ENCODE measurements at regions not wholly inside any gene's neighbourhood (a gene's known extent, or its start where the extent isn't known, plus 50 kb on each side); places are given as distances from the start of the nearest gene placed in this dataset.

GRCh38 chr2:58852905-58853304, 611.8 kb upstream of the FANCL start:
- TF ChIP-seq CTCF (conservative IDR thresholded peaks at IDR 0.05) = no peak
- BruUV-seq (replicated peaks) = no TSS peak
- no peak overlapping the region for H2AFZ ChIP-seq
- CTCF ChIA-PET = no interaction called here
- no peak for DNase-seq
- no peak overlapping the region for H3K4me3 ChIP-seq
- H3K4me1 ChIP-seq (replicated peaks; ENCODE audit: insufficient read depth) = no peaks in the 10 kb centered on the region
- H3K9me3 ChIP-seq (ENCODE audit: insufficient read depth, low read depth) = no peaks in the 10 kb centered on the region
- no peaks in the 10 kb centered on the region for H3K9me2 ChIP-seq (ENCODE audit: insufficient read depth)
- POLR2A ChIA-PET (ENCODE audit: unreplicated experiment) = no interaction called here
- no peaks in the 10 kb centered on the region for H4K20me1 ChIP-seq (ENCODE audit: insufficient read depth)
- no peaks in the 10 kb centered on the region for H3K36me3 ChIP-seq (ENCODE audit: low read depth)
- peaks cover 12% of the 10 kb centered on the region; the same call in 1 of the 2 replicates for H3K27me3 ChIP-seq (ENCODE audit: insufficient read depth, low read depth)
- no peak overlapping the region for H3K27ac ChIP-seq
- H3K4me2 ChIP-seq = no peak overlapping the region
- intact Hi-C loops (cut with micrococcal nuclease; ENCODE audit: unreplicated experiment) = no loop called here
- no peaks in the 10 kb centered on the region for H3K79me2 ChIP-seq (ENCODE audit: low read depth)
- H3F3A ChIP-seq (ENCODE audit: insufficient read depth, low read depth) = no peaks in the 10 kb centered on the region

GRCh38 chr2:58852243-58852642, 611.1 kb upstream of the FANCL start:
- no peaks in the 10 kb centered on the region for H4K20me1 ChIP-seq (ENCODE audit: insufficient read depth)
- H3K36me3 ChIP-seq (ENCODE audit: low read depth) = no peaks in the 10 kb centered on the region
- no peak for TF ChIP-seq CTCF (conservative IDR thresholded peaks at IDR 0.05)
- H3K27ac ChIP-seq = no peak overlapping the region
- H3K4me2 ChIP-seq = no peak overlapping the region
- POLR2A ChIA-PET (ENCODE audit: unreplicated experiment) = no interaction called here
- CTCF ChIA-PET = no interaction called here
- H3K9me2 ChIP-seq (ENCODE audit: insufficient read depth) = no peaks in the 10 kb centered on the region
- no peak for DNase-seq
- intact Hi-C loops (cut with micrococcal nuclease; ENCODE audit: unreplicated experiment) = no loop called here
- peaks cover 12% of the 10 kb centered on the region; the same call in 1 of the 2 replicates for H3K27me3 ChIP-seq (ENCODE audit: insufficient read depth, low read depth)
- no peaks in the 10 kb centered on the region for H3F3A ChIP-seq (ENCODE audit: insufficient read depth, low read depth)
- no peak overlapping the region for H2AFZ ChIP-seq
- H3K9me3 ChIP-seq (ENCODE audit: insufficient read depth, low read depth) = no peaks in the 10 kb centered on the region
- H3K4me1 ChIP-seq (replicated peaks; ENCODE audit: insufficient read depth) = no peaks in the 10 kb centered on the region
- no peaks in the 10 kb centered on the region for H3K79me2 ChIP-seq (ENCODE audit: low read depth)
- BruUV-seq (replicated peaks) = no TSS peak
- H3K4me3 ChIP-seq = no peak overlapping the region

- H3K9me2 ChIP-seq (ENCODE audit: insufficient read depth) = no peaks in the 10 kb centered on the region
- no peak for TF ChIP-seq CTCF (conservative IDR thresholded peaks at IDR 0.05)
- no peak for TF ChIP-seq EZH2 (IDR thresholded peaks at IDR 0.05; ENCODE audit: low read depth)
- no peaks in the 10 kb centered on the region for H3K79me2 ChIP-seq (ENCODE audit: low read depth)
- H3K27me3 ChIP-seq (ENCODE audit: insufficient read depth, low read depth) = peaks cover 12% of the 10 kb centered on the region; the same call in 1 of the 2 replicates
- ChIA-PET POLR2A (ENCODE audit: unreplicated experiment) (no interaction called here), CTCF (interaction anchor here (0.7 kb wide), 1 partner anchor 20 kb away, joined by 3 read pairs; no protein-coding TSS in a partner anchor)
- H3F3A ChIP-seq (ENCODE audit: insufficient read depth, low read depth) = no peaks in the 10 kb centered on the region
- H3K4me3 ChIP-seq = no peak overlapping the region
- no peaks in the 10 kb centered on the region for H4K20me1 ChIP-seq (ENCODE audit: insufficient read depth)
- no peak overlapping the region for H2AFZ ChIP-seq
- no peaks in the 10 kb centered on the region for H3K36me3 ChIP-seq (ENCODE audit: low read depth)
- no peaks in the 10 kb centered on the region for H3K4me1 ChIP-seq (replicated peaks; ENCODE audit: insufficient read depth)
- BruUV-seq (replicated peaks) = no TSS peak
- DNase-seq = no peak
- intact Hi-C loops (cut with micrococcal nuclease; ENCODE audit: unreplicated experiment) = no loop called here
- no peaks in the 10 kb centered on the region for H3K9me3 ChIP-seq (ENCODE audit: insufficient read depth, low read depth)
- no peak overlapping the region for H3K27ac ChIP-seq
- no peak overlapping the region for H3K4me2 ChIP-seq
Measured at GRCh38 chr2:58851598-58851997, 610.5 kb upstream of the FANCL start.

Data from PC-9 (cell line).